ENCODE measurements at regions not wholly inside any gene's neighbourhood (a gene's known extent, or its start where the extent isn't known, plus 50 kb on each side); places are given as distances from the start of the nearest gene placed in this dataset.

DNA sequence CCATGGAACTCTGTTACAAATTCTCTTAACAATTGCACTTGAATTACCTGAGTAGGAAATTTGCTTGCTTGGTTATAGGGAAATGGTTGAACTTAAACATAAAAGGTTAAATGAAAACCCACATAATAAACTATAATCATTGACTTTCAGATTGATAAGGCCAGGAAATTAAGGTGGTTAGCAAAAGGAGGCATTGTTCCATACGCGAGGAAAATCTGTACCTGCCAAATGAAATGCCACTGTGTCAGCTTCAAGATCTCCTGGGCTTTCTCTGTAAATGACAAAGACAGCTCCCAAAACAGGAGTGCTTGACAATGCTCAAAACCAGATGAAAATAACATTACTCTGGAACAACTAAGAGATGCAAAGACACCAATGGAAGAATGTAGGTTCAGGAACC, 125.5 kb upstream of the KLF3 start:
- TF ChIP-seq POLR2AphosphoS5 (IDR thresholded peaks at IDR 0.05; ENCODE audit: low read depth) (no peak), GABPA (IDR thresholded peaks at IDR 0.05; ENCODE audit: low read depth) (no peak)
- TF ChIP-seq, protein P1, sequence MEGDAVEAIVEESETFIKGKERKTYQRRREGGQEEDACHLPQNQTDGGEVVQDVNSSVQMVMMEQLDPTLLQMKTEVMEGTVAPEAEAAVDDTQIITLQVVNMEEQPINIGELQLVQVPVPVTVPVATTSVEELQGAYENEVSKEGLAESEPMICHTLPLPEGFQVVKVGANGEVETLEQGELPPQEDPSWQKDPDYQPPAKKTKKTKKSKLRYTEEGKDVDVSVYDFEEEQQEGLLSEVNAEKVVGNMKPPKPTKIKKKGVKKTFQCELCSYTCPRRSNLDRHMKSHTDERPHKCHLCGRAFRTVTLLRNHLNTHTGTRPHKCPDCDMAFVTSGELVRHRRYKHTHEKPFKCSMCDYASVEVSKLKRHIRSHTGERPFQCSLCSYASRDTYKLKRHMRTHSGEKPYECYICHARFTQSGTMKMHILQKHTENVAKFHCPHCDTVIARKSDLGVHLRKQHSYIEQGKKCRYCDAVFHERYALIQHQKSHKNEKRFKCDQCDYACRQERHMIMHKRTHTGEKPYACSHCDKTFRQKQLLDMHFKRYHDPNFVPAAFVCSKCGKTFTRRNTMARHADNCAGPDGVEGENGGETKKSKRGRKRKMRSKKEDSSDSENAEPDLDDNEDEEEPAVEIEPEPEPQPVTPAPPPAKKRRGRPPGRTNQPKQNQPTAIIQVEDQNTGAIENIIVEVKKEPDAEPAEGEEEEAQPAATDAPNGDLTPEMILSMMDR (IDR thresholded peaks at IDR 0.05; ENCODE audit: insufficient read depth, low read length), result no peak
- TF ChIP-seq, protein P2, sequence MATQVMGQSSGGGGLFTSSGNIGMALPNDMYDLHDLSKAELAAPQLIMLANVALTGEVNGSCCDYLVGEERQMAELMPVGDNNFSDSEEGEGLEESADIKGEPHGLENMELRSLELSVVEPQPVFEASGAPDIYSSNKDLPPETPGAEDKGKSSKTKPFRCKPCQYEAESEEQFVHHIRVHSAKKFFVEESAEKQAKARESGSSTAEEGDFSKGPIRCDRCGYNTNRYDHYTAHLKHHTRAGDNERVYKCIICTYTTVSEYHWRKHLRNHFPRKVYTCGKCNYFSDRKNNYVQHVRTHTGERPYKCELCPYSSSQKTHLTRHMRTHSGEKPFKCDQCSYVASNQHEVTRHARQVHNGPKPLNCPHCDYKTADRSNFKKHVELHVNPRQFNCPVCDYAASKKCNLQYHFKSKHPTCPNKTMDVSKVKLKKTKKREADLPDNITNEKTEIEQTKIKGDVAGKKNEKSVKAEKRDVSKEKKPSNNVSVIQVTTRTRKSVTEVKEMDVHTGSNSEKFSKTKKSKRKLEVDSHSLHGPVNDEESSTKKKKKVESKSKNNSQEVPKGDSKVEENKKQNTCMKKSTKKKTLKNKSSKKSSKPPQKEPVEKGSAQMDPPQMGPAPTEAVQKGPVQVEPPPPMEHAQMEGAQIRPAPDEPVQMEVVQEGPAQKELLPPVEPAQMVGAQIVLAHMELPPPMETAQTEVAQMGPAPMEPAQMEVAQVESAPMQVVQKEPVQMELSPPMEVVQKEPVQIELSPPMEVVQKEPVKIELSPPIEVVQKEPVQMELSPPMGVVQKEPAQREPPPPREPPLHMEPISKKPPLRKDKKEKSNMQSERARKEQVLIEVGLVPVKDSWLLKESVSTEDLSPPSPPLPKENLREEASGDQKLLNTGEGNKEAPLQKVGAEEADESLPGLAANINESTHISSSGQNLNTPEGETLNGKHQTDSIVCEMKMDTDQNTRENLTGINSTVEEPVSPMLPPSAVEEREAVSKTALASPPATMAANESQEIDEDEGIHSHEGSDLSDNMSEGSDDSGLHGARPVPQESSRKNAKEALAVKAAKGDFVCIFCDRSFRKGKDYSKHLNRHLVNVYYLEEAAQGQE (IDR thresholded peaks at IDR 0.05; ENCODE audit: insufficient replicate concordance, low read depth), result no peak

All from HL-60 (cell line).